ENCODE measurements at regions not wholly inside any gene's neighbourhood (a gene's known extent, or its start where the extent isn't known, plus 50 kb on each side); places are given as distances from the start of the nearest gene placed in this dataset.

GRCh38 chr15:31579282-31579681 lies 252.6 kb downstream of the KLF13 start:
- no peak for TF ChIP-seq CTCF (conservative IDR thresholded peaks at IDR 0.05)
- H3K27ac ChIP-seq = no peak overlapping the region

DNA sequence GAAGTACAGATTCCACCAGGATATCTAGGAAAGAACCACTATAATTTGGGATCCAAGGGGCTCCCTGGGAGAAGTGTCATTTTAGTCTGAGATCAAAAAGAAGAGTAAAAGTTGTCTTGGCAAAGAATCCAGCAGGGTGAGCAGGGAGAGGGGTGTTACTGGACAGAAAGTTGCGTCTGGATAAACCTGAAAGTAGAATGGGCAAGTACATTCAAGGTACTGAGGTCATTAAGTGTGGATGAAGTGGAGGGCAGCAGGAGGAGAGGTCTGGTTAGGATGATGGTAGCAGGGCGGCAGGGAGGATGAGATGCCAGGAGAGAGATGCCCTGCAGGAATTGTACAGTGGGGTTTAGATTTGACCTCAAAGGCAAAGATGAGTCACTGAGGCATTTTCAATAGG lies 253.3 kb downstream of the KLF13 start:
- TF ChIP-seq CTCF (conservative IDR thresholded peaks at IDR 0.05) = no peak
- no peak overlapping the region for H3K27ac ChIP-seq

GRCh38 chr15:31584195-31584594 lies 257.6 kb downstream of the KLF13 start:
- H3K27ac ChIP-seq = no peak overlapping the region
- TF ChIP-seq CTCF (conservative IDR thresholded peaks at IDR 0.05) = no peak

DNA sequence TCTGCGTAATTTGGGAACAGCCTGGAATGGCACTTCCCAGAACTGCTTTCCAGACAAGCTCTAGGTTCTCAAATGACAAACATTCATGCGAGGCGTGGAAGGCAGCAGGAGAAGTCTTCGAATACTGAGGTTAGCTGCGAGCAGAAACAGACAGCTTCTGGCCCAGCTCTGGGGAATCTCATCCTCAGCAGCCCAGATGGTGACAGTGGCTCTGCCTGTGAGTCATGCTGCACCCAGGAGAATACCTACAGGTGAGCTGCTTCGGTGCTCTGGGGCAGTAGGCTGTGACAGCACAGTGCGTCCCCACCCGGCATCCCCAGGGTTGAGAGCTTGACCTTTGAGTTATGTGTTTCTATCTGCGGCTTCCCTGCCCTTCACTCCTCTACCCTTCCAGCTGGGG lies 258.6 kb downstream of the KLF13 start:
- TF ChIP-seq CTCF (conservative IDR thresholded peaks at IDR 0.05) = no peak
- H3K27ac ChIP-seq = no peak overlapping the region

GRCh38 chr15:31586841-31587240 lies 260.2 kb downstream of the KLF13 start:
- no peak for TF ChIP-seq CTCF (conservative IDR thresholded peaks at IDR 0.05)
- H3K27ac ChIP-seq = no peak overlapping the region

GRCh38 chr15:31587583-31587982 lies 260.9 kb downstream of the KLF13 start:
- no peak for TF ChIP-seq CTCF (conservative IDR thresholded peaks at IDR 0.05)
- no peak overlapping the region for H3K27ac ChIP-seq

- H3K27ac ChIP-seq = no peak overlapping the region
- no peak for TF ChIP-seq CTCF (conservative IDR thresholded peaks at IDR 0.05)
Measured at GRCh38 chr15:31590609-31591008, 264.0 kb downstream of the KLF13 start.

- no peak overlapping the region for H3K27ac ChIP-seq
- TF ChIP-seq CTCF (conservative IDR thresholded peaks at IDR 0.05) = no peak
Measured at GRCh38 chr15:31591908-31592307, 265.3 kb downstream of the KLF13 start.
